ENCODE measurements at regions not wholly inside any gene's neighbourhood (a gene's known extent, or its start where the extent isn't known, plus 50 kb on each side); places are given as distances from the start of the nearest gene placed in this dataset.
A peak's percentile ranks its signal among the peaks of the same experiment; 100 is the strongest.
"Not testable (repeated sequence)": the region's sequence is repeated elsewhere in the genome, so short reads cannot be mapped to it uniquely, and the experiment has no call there.

GRCh38 chr10:57353403-57354003 lies 914.2 kb downstream of the IPMK start:
- no peak overlapping the region for H3K27ac Mint-ChIP-seq
- H3K9me3 Mint-ChIP-seq, result peaks cover 4% of the 10 kb centered on the region
- intact Hi-C loops (cut with micrococcal nuclease), result no loop called here
- H3K27me3 Mint-ChIP-seq, result no peaks in the 10 kb centered on the region
- H3K36me3 Mint-ChIP-seq (ENCODE audit: low read depth), result no peaks in the 10 kb centered on the region
- no peak for DNase-seq
- no peak overlapping the region for H3K4me3 Mint-ChIP-seq
- no peaks in the 10 kb centered on the region for H3K4me1 Mint-ChIP-seq

GRCh38 chr10:57351076-57351475 lies 916.6 kb downstream of the IPMK start:
- H3K27ac Mint-ChIP-seq, result no peak overlapping the region
- no peak for DNase-seq
- H3K9me3 Mint-ChIP-seq, result peaks cover 4% of the 10 kb centered on the region
- H3K4me1 Mint-ChIP-seq, result no peaks in the 10 kb centered on the region
- H3K27me3 Mint-ChIP-seq, result no peaks in the 10 kb centered on the region
- no peak overlapping the region for H3K4me3 Mint-ChIP-seq
- intact Hi-C loops (cut with micrococcal nuclease), result no loop called here
- no peaks in the 10 kb centered on the region for H3K36me3 Mint-ChIP-seq (ENCODE audit: low read depth)

DNA sequence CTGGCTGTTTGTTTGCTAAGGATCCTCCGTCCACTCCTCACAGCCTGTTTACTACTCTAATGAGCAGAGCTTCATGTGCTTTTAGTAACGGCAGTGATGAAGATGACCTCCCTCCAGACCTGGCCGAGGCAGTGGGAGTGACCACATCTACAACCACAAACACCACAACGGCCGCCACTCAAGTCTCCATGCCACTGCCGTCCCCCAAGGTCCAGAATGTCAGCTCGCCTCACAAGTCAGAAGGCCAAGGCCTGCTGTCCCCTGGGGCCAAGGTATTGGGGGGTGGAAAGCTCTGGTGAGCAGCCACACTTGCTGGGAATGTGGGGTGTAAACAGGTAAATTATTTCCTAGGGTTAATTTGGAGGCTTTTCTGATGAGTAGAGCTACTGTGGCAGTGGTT lies 926.4 kb downstream of the IPMK start:
- Mint-ChIP-seq H3K4me1 (no peaks in the 10 kb centered on the region), H3K36me3 (ENCODE audit: low read depth) (no peaks in the 10 kb centered on the region), H3K27me3 (no peaks in the 10 kb centered on the region), H3K27ac (no peak overlapping the region), H3K9me3 (no peaks in the 10 kb centered on the region), H3K4me3 (no peak overlapping the region)
- no peak for DNase-seq
- intact Hi-C loops (cut with micrococcal nuclease), result no loop called here

DNA sequence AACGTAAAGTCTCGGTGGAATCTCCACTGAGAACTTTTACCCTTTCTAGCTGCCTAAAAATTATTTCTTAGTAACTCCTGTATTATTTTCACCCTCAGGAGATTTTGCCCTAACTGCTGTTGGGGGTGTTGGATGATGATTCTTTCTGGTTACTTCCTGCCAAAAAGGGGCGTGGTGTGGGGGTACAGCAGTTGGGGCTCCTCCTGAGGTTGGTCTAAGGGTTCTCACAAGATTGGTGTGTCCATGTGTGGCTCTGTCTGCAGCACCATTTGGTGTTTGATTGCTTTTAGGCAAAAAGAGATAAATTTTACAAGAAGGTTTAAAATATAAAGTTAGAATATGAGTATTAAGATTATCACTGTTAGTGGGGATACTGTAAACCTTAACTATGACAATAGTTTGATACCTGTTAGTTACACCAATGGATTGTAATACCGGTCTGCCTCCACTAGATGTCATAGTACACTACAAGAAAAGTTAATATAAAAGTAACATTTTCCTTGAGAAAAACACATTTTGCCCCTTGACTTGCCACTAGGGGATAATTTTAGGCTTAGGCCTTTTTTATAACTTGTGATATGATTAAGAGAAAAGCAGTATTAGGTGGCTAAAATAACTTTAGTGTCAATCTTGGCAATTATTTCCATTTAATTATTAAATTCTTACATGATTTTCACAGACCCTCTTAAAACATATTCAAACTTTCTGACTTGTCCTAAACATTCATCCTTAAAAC lies 928.7 kb downstream of the IPMK start:
- Mint-ChIP-seq H3K36me3 (ENCODE audit: low read depth) (no peaks in the 10 kb centered on the region), H3K9me3 (no peaks in the 10 kb centered on the region), H3K4me1 (no peaks in the 10 kb centered on the region), H3K27me3 (no peaks in the 10 kb centered on the region), H3K4me3 (no peak overlapping the region), H3K27ac (no peak overlapping the region)
- DNase-seq, result peak; percentile 61
- intact Hi-C loops (cut with micrococcal nuclease), result no loop called here

- Mint-ChIP-seq H3K9me3 (no peaks in the 10 kb centered on the region), H3K27me3 (no peaks in the 10 kb centered on the region), H3K36me3 (ENCODE audit: low read depth) (no peaks in the 10 kb centered on the region), H3K4me1 (no peaks in the 10 kb centered on the region), H3K27ac (no peak overlapping the region), H3K4me3 (no peak overlapping the region)
- DNase-seq, result no peak
- intact Hi-C loops (cut with micrococcal nuclease), result no loop called here
These were observed 930.8 kb downstream of the IPMK start for GRCh38 chr10:57336865-57337264.

GRCh38 chr10:57336341-57336740 lies 931.4 kb downstream of the IPMK start:
- no peaks in the 10 kb centered on the region for H3K9me3 Mint-ChIP-seq
- no peak overlapping the region for H3K27ac Mint-ChIP-seq
- no peak overlapping the region for H3K4me3 Mint-ChIP-seq
- H3K27me3 Mint-ChIP-seq, result no peaks in the 10 kb centered on the region
- no peaks in the 10 kb centered on the region for H3K36me3 Mint-ChIP-seq (ENCODE audit: low read depth)
- no peak for DNase-seq
- intact Hi-C loops (cut with micrococcal nuclease), result no loop called here
- no peaks in the 10 kb centered on the region for H3K4me1 Mint-ChIP-seq

- no peak for DNase-seq
- H3K27me3 Mint-ChIP-seq, result no peaks in the 10 kb centered on the region
- intact Hi-C loops (cut with micrococcal nuclease), result no loop called here
- H3K4me3 Mint-ChIP-seq, result no peak overlapping the region
- H3K27ac Mint-ChIP-seq, result no peak overlapping the region
- H3K36me3 Mint-ChIP-seq (ENCODE audit: low read depth), result no peaks in the 10 kb centered on the region
- no peaks in the 10 kb centered on the region for H3K4me1 Mint-ChIP-seq
- no peaks in the 10 kb centered on the region for H3K9me3 Mint-ChIP-seq
These were observed 933.2 kb downstream of the IPMK start for GRCh38 chr10:57334523-57334922.

DNA sequence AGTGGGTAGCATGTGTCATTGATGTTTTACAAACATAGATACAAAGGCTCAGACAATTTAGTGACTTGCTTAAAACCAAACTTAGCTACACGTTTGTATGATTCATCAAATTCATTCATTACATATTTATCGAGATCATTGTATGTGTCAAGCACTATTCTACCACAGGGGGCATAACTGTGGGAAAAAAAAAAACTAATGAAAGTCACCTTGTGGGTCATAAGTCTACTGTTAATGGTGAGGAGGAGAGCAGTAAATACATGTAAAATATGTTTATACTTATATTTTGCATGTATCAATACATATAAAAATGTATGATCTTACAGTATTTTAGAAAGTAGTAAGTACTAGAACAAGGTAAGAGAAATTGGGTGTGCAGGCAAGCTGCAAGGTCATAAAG lies 933.8 kb downstream of the IPMK start:
- Mint-ChIP-seq H3K4me3 (no peak overlapping the region), H3K36me3 (ENCODE audit: low read depth) (no peaks in the 10 kb centered on the region), H3K27ac (no peak overlapping the region), H3K4me1 (no peaks in the 10 kb centered on the region), H3K27me3 (no peaks in the 10 kb centered on the region), H3K9me3 (no peaks in the 10 kb centered on the region)
- no peak for DNase-seq
- intact Hi-C loops (cut with micrococcal nuclease), result no loop called here

DNA sequence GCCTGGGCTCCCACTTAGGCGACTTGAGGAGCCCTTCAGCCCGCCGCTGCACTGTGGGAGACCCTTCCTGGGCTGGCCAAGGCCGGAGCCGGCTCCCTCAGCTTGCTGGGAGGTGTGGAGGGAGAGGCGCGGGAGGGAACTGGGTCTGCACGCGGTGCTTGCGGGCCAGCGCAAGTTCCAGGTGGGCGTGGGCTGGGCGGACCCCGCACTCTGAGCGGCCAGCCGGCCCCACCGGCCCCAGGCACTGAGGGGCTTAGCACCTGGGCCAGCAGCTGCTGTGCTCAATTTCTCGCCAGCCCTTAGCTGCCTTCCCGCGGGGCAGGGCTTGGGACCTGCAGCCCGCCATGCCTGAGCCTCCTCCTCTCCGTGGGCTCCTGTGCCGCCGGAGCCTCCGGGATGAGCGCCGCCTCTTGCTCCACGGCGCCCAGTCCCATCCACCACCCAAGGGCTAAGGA lies 946.3 kb downstream of the IPMK start:
- DNase-seq; H3K36me3 Mint-ChIP-seq (ENCODE audit: low read depth); H3K27ac Mint-ChIP-seq; H3K4me3 Mint-ChIP-seq; H3K9me3 Mint-ChIP-seq; H3K4me1 Mint-ChIP-seq; intact Hi-C loops (cut with micrococcal nuclease); H3K27me3 Mint-ChIP-seq: not testable (repeated sequence)

DNA sequence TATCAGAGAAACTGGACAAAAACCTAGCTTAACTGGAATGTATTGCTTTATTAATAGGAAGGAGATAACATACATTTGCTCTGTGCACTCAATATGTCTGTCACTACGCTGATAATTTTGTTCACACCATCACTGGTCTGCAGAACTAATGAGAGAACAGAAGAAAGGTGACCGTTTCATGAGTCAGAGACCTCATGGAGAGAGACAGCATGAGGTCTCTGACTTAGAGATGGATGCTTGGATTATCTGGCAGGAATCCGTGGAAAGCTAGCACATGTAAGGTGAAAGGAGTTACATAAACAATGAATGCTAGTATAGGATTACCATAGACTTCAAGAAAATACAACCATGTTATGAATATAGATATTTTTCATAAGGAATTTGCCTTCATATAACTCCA lies 947.3 kb downstream of the IPMK start:
- no peak overlapping the region for H3K27ac Mint-ChIP-seq
- DNase-seq, result no peak
- H3K4me1 Mint-ChIP-seq, result no peaks in the 10 kb centered on the region
- H3K4me3 Mint-ChIP-seq, result no peak overlapping the region
- no peaks in the 10 kb centered on the region for H3K36me3 Mint-ChIP-seq (ENCODE audit: low read depth)
- H3K27me3 Mint-ChIP-seq, result no peaks in the 10 kb centered on the region
- H3K9me3 Mint-ChIP-seq, result peaks cover 4% of the 10 kb centered on the region
- intact Hi-C loops (cut with micrococcal nuclease), result no loop called here

- intact Hi-C loops (cut with micrococcal nuclease), result no loop called here
These were observed 953.0 kb upstream of the ZWINT start for GRCh38 chr10:57314046-57314445.

DNA sequence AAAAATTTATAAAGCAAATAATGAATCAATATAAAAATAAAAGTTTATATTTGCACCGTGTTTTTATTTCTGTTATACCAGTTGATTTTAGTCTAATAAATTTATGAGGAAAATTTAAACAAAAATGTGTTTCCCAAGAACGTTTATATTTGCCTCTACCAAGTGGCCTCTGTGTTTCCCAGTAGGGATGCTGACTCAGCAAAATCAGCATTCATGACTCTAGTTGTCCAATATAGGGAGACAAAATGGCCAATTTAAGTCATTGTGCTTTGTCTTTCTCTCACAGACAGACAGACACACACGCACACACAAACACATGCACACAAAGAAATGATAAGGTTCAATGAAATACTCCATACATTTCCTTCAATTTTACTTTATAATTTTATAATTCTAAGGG lies 942.5 kb upstream of the ZWINT start:
- H3K4me3 Mint-ChIP-seq, result no peak overlapping the region
- no peak overlapping the region for H3K27ac Mint-ChIP-seq
- no peaks in the 10 kb centered on the region for H3K36me3 Mint-ChIP-seq (ENCODE audit: low read depth)
- no peaks in the 10 kb centered on the region for H3K27me3 Mint-ChIP-seq
- no peaks in the 10 kb centered on the region for H3K9me3 Mint-ChIP-seq
- DNase-seq, result no peak
- intact Hi-C loops (cut with micrococcal nuclease), result no loop called here
- H3K4me1 Mint-ChIP-seq, result no peaks in the 10 kb centered on the region

More at GRCh38 chr10:57314046-57314445, 953.0 kb upstream of the ZWINT start:
- H3K4me3 Mint-ChIP-seq, result no peak overlapping the region
- H3K27ac Mint-ChIP-seq, result no peak overlapping the region
- H3K9me3 Mint-ChIP-seq, result no peaks in the 10 kb centered on the region
- no peaks in the 10 kb centered on the region for H3K36me3 Mint-ChIP-seq (ENCODE audit: low read depth)
- no peak for DNase-seq
- H3K4me1 Mint-ChIP-seq, result no peaks in the 10 kb centered on the region
- no peaks in the 10 kb centered on the region for H3K27me3 Mint-ChIP-seq

GRCh38 chr10:57300718-57301117 lies 939.7 kb upstream of the ZWINT start:
- Mint-ChIP-seq H3K4me1 (no peaks in the 10 kb centered on the region), H3K27me3 (no peaks in the 10 kb centered on the region), H3K9me3 (no peaks in the 10 kb centered on the region), H3K4me3 (no peak overlapping the region), H3K27ac (no peak overlapping the region), H3K36me3 (ENCODE audit: low read depth) (no peaks in the 10 kb centered on the region)
- no peak for DNase-seq
- intact Hi-C loops (cut with micrococcal nuclease), result no loop called here

DNA sequence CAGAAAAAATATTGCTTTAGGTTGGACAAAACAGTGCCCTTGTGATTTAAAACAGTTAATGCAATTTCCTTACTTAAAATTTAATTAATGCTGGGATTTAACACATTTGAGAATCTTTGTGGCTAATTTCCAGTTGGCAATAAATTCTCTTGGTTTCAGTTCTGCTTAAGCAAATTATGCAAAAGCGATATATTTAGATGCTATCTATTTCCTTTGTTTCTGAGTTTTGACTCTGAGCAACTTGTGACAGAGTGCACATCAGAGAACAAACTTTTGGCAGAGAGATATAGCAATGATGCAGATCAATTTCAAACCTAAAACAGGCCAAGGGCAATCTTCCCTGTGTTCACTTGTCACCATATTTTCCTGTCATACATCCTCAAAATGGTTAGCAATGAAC lies 933.6 kb upstream of the ZWINT start:
- no peaks in the 10 kb centered on the region for H3K27me3 Mint-ChIP-seq
- no peak overlapping the region for H3K4me3 Mint-ChIP-seq
- no peaks in the 10 kb centered on the region for H3K4me1 Mint-ChIP-seq
- H3K36me3 Mint-ChIP-seq (ENCODE audit: low read depth), result no peaks in the 10 kb centered on the region
- H3K27ac Mint-ChIP-seq, result no peak overlapping the region
- DNase-seq, result no peak
- intact Hi-C loops (cut with micrococcal nuclease), result no loop called here
- no peaks in the 10 kb centered on the region for H3K9me3 Mint-ChIP-seq

DNA sequence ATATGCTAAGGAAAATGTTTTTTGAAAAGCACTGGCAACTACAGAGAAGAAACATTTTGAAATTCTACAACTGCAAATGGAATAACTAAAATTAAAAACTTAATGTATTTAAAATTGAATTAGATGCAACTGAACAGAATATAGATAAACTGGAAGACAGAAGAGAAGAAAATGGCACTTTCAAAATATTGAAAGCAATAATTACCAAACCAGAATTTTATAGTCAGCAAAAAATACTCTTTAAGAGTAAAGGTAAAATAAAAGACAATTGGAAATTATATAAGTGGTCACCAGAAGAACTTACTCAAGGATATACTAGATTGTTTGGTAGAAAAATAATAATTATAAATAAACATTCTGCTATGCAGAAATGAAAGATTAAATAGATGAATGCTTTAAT lies 927.7 kb upstream of the ZWINT start:
- intact Hi-C loops (cut with micrococcal nuclease), result no loop called here
- Mint-ChIP-seq H3K27ac (no peak overlapping the region), H3K4me1 (no peaks in the 10 kb centered on the region), H3K27me3 (no peaks in the 10 kb centered on the region), H3K36me3 (ENCODE audit: low read depth) (no peaks in the 10 kb centered on the region), H3K9me3 (no peaks in the 10 kb centered on the region), H3K4me3 (no peak overlapping the region)
- DNase-seq, result no peak
